HEK293 (cell line): ENCODE measurements at regions not wholly inside any gene's neighbourhood (a gene's known extent, or its start where the extent isn't known, plus 50 kb on each side); places are given as distances from the start of the nearest gene placed in this dataset.

Source experiments
- CTCF ChIA-PET: fragments of 350-600 bp; formaldehyde crosslinking; extraction: SDS; loops from one replicate; lab custom pipeline; 2021; ENCODE audit warnings: antibody characterized with exemption; lab: Yijun Ruan, JAX
- POLR2A ChIA-PET: fragments of 300-600 bp; formaldehyde crosslinking; extraction: SDS; loops from one replicate; lab custom pipeline; 2020; ENCODE audit warnings: antibody characterized with exemption, inconsistent platforms; lab: Yijun Ruan, JAX
- H3K27ac ChIP-seq: fragments of 200-500 bp; sonication (Bioruptor generic); 2 replicates; pipeline ENCODE4 v1.5.1; 2014; ENCODE audit warnings: low read depth, low read length, control low read depth, inconsistent platforms; ENCODE audit errors: extremely low read depth
- H3K36me3 ChIP-seq, 2 experiments: fragments of 200-500 bp in 1 of 2; sonication (Bioruptor generic) in 1 of 2; 1 replicate in 1 of 2; 2 replicates in 1 of 2; pipeline ENCODE4 v1.5.1; 2014 to 2017; ENCODE audit warnings: inconsistent platforms in 2 of 2, low read length in 2 of 2; ENCODE audit not compliant: control insufficient read depth in 2 of 2, insufficient read depth in 1 of 2
- H3K4me1 ChIP-seq: fragments of 200-500 bp; sonication (Bioruptor generic); 2 replicates; pipeline ENCODE4 v1.5.1; 2014; ENCODE audit warnings: mild to moderate bottlenecking, low read length, inconsistent platforms; ENCODE audit not compliant: control insufficient read depth, insufficient read depth
- H3K4me3 ChIP-seq: 2 replicates; pipeline ENCODE4 v1.5.1; 2011; ENCODE audit warnings: low read depth, mild to moderate bottlenecking, control low read depth, low read length, moderate library complexity
- H3K9me3 ChIP-seq: fragments of 200-500 bp; sonication (Bioruptor generic); 2 replicates; pipeline ENCODE4 v1.5.1; 2014; ENCODE audit warnings: low read depth, low read length, inconsistent platforms; ENCODE audit not compliant: control insufficient read depth, insufficient read depth
- AEBP2 ChIP-seq: fragments of 450-650 bp; formaldehyde crosslinking; IDR thresholded peaks from 2 replicates; pipeline ENCODE4 v1.5.1; 2016; ENCODE audit warnings: missing biosample characterization, missing genetic modification characterization, borderline replicate concordance
- KLF1 ChIP-seq: fragments of 450-650 bp; formaldehyde crosslinking; IDR thresholded peaks from 2 replicates; pipeline ENCODE4 v1.5.1; 2016; ENCODE audit warnings: missing biosample characterization, missing genetic modification characterization
- SCRT2 ChIP-seq: fragments of 450-650 bp; formaldehyde crosslinking; IDR thresholded peaks from 2 replicates; pipeline ENCODE4 v1.5.1; 2016; ENCODE audit warnings: missing biosample characterization, missing genetic modification characterization
- SP3 ChIP-seq: fragments of 450-650 bp; formaldehyde crosslinking; IDR thresholded peaks from 2 replicates; pipeline ENCODE4 v1.5.1; 2016; ENCODE audit warnings: missing biosample characterization, missing genetic modification characterization
- ZBTB1 ChIP-seq: fragments of 450-650 bp; formaldehyde crosslinking; IDR thresholded peaks from 2 replicates; pipeline ENCODE4 v1.5.1; 2016; ENCODE audit warnings: missing biosample characterization, missing genetic modification characterization
- ZBTB20 ChIP-seq: fragments of 450-650 bp; formaldehyde crosslinking; IDR thresholded peaks from 2 replicates; pipeline ENCODE4 v1.5.1; 2016; ENCODE audit warnings: missing biosample characterization, missing genetic modification characterization
- ZBTB44 ChIP-seq: fragments of 450-650 bp; IDR thresholded peaks from 2 replicates; pipeline ENCODE4 v1.5.1; 2018; ENCODE audit warnings: missing biosample characterization, mild to moderate bottlenecking, missing genetic modification characterization
- ZNF10 ChIP-seq: fragments of 450-650 bp; formaldehyde crosslinking; IDR thresholded peaks from 2 replicates; pipeline ENCODE4 v1.5.1; 2017; ENCODE audit warnings: missing biosample characterization, missing genetic modification characterization
- ZNF114 ChIP-seq: fragments of 450-650 bp; formaldehyde crosslinking; IDR thresholded peaks from 2 replicates; pipeline ENCODE4 v1.5.0; 2017; ENCODE audit warnings: missing biosample characterization, missing genetic modification characterization
- ZNF133 ChIP-seq: fragments of 450-650 bp; formaldehyde crosslinking; IDR thresholded peaks from 2 replicates; pipeline ENCODE4 v1.5.1; 2016; ENCODE audit warnings: missing biosample characterization, missing genetic modification characterization
- ZNF140 ChIP-seq: fragments of 450-650 bp; formaldehyde crosslinking; IDR thresholded peaks from 2 replicates; pipeline ENCODE4 v1.5.1; 2016; ENCODE audit warnings: missing biosample characterization, missing genetic modification characterization
- ZNF148 ChIP-seq: fragments of 450-650 bp; formaldehyde crosslinking; IDR thresholded peaks from 2 replicates; pipeline ENCODE4 v1.5.0; 2017; ENCODE audit warnings: missing biosample characterization, missing genetic modification characterization, borderline replicate concordance
- ZNF202 ChIP-seq: fragments of 450-650 bp; formaldehyde crosslinking; IDR thresholded peaks from 2 replicates; pipeline ENCODE4 v1.5.1; 2016; ENCODE audit warnings: missing biosample characterization, missing genetic modification characterization, borderline replicate concordance
- ZNF24 ChIP-seq: fragments of 450-650 bp; formaldehyde crosslinking; IDR thresholded peaks from 2 replicates; pipeline ENCODE4 v1.5.1; 2016; ENCODE audit warnings: missing biosample characterization, missing genetic modification characterization
- ZNF398 ChIP-seq: fragments of 450-650 bp; formaldehyde crosslinking; IDR thresholded peaks from 2 replicates; pipeline ENCODE4 v1.5.1; 2017; ENCODE audit warnings: missing biosample characterization, missing genetic modification characterization
- ZNF426 ChIP-seq: fragments of 450-650 bp; formaldehyde crosslinking; IDR thresholded peaks from 2 replicates; pipeline ENCODE4 v1.5.1; 2017; ENCODE audit warnings: missing biosample characterization, missing genetic modification characterization, mild to moderate bottlenecking, inconsistent platforms, moderate library complexity
- ZNF549 ChIP-seq: fragments of 450-650 bp; IDR thresholded peaks from 2 replicates; pipeline ENCODE4 v1.5.1; 2018; ENCODE audit warnings: missing biosample characterization, missing genetic modification characterization, mild to moderate bottlenecking, inconsistent platforms, moderate library complexity
- ZNF555 ChIP-seq: fragments of 450-650 bp; formaldehyde crosslinking; conservative IDR thresholded peaks from 2 replicates; pipeline ENCODE4 v1.5.1; 2017; ENCODE audit warnings: missing biosample characterization, mild to moderate bottlenecking, missing genetic modification characterization, inconsistent platforms
- ZNF580 ChIP-seq: fragments of 450-650 bp; formaldehyde crosslinking; IDR thresholded peaks from 2 replicates; pipeline ENCODE4 v1.5.1; 2016; ENCODE audit warnings: missing biosample characterization, missing genetic modification characterization
- ZNF623 ChIP-seq: fragments of 450-650 bp; formaldehyde crosslinking; IDR thresholded peaks from 2 replicates; pipeline ENCODE4 v1.5.1; 2016; ENCODE audit warnings: missing biosample characterization, missing genetic modification characterization
- ZNF658 ChIP-seq: fragments of 450-650 bp; formaldehyde crosslinking; IDR thresholded peaks from 2 replicates; pipeline ENCODE4; 2016; ENCODE audit warnings: missing biosample characterization, missing genetic modification characterization
- ZNF692 ChIP-seq: fragments of 450-650 bp; formaldehyde crosslinking; IDR thresholded peaks from 2 replicates; pipeline ENCODE4 v1.5.1; 2016; ENCODE audit warnings: missing biosample characterization, missing genetic modification characterization
- ZNF747 ChIP-seq: fragments of 450-650 bp; formaldehyde crosslinking; IDR thresholded peaks from 2 replicates; pipeline ENCODE4 v1.5.1; 2016; ENCODE audit warnings: missing biosample characterization, missing genetic modification characterization
- ZNF843 ChIP-seq: fragments of 450-650 bp; formaldehyde crosslinking; IDR thresholded peaks from 2 replicates; pipeline ENCODE4 v1.5.1; 2016; ENCODE audit warnings: missing biosample characterization, missing genetic modification characterization
- ZSCAN23 ChIP-seq: fragments of 450-650 bp; formaldehyde crosslinking; IDR thresholded peaks from 2 replicates; pipeline ENCODE4 v1.5.1; 2016; ENCODE audit warnings: missing biosample characterization, missing genetic modification characterization

- TF ChIP-seq KLF1, result no peak
- TF ChIP-seq ZNF549 (tag by site-specific recombination), result no peak
- TF ChIP-seq ZNF747 (tag by site-specific recombination), result no peak
- TF ChIP-seq ZNF202 (tag by site-specific recombination), result no peak
- no peak for TF ChIP-seq ZNF140 (tag by site-specific recombination)
- TF ChIP-seq ZNF114, result no peak
- TF ChIP-seq ZNF24 (tag by site-specific recombination), result no peak
- no peak for TF ChIP-seq ZNF658 (tag by site-specific recombination)
- no peak for TF ChIP-seq ZNF398 (tag by site-specific recombination)
- no peak for TF ChIP-seq ZNF843
- no peak for TF ChIP-seq ZNF692 (tag by site-specific recombination)
Measured at GRCh38 chr18:78620326-78620725, 359.3 kb upstream of the SALL3 start (continued).

- Histone ChIP-seq H3K9me3 (0 out of 2 replicates have a peak, but pooled peaks cover 3% of the 10 kb centered on the region), H3K4me3 (no peak overlapping the region), H3K4me1 (no peaks in the 10 kb centered on the region; the same call in 1 of the 2 replicates), H3K27ac (no peak overlapping the region), H3K36me3 (no peaks in the 10 kb centered on the region)
- TF ChIP-seq ZNF133 (tag by site-specific recombination) (no peak), AEBP2 (tag by site-specific recombination) (no peak), ZBTB44 (tag by site-specific recombination) (no peak), SP3 (tag by site-specific recombination) (no peak), ZNF426 (tag by site-specific recombination) (no peak), ZNF623 (tag by site-specific recombination) (no peak), ZBTB1 (no peak), SCRT2 (no peak), ZBTB20 (tag by site-specific recombination) (no peak), ZNF10 (no peak), ZNF148 (tag by site-specific recombination) (no peak), ZNF580 (no peak), ZSCAN23 (no peak), ZNF555 (no peak)
- CTCF ChIA-PET, result no interaction called here
- POLR2A ChIA-PET, result no interaction called here
Measured at GRCh38 chr18:78621141-78621755, 358.4 kb upstream of the SALL3 start.
